Activated CD4-positive, alpha-beta T cell treated with anti-CD3 and anti-CD28 coated beads, Interleukin-2, amount 50 U/mL, for 16 hours (primary cell): ENCODE measurements at regions not wholly inside any gene's neighbourhood (a gene's known extent, or its start where the extent isn't known, plus 50 kb on each side); places are given as distances from the start of the nearest gene placed in this dataset.

ENCODE experiments used
- DNase-seq: peaks from one replicate; pipeline ENCODE4 v3.0.0-alpha.2; 2020

GRCh38 chr11:88448131-88448670 is 110.7 kb upstream of the CTSC start:
- DNase-seq, result no peak

- DNase-seq, result no peak
These were observed 109.7 kb upstream of the CTSC start for GRCh38 chr11:88447281-88447680.

GRCh38 chr11:88439356-88439755 is 101.8 kb upstream of the CTSC start:
- DNase-seq, result no peak

GRCh38 chr11:88438721-88439120 is 101.2 kb upstream of the CTSC start:
- no peak for DNase-seq

GRCh38 chr11:88435415-88435814 is 97.9 kb upstream of the CTSC start:
- DNase-seq, result peak; percentile 28

- no peak for DNase-seq
These were observed 96.9 kb upstream of the CTSC start for GRCh38 chr11:88434333-88434976.

GRCh38 chr11:88433536-88434230 is 96.1 kb upstream of the CTSC start:
- no peak for DNase-seq

- DNase-seq, result no peak
These were observed 94.3 kb upstream of the CTSC start for GRCh38 chr11:88431675-88432341.

- no peak for DNase-seq
These were observed 91.4 kb upstream of the CTSC start for GRCh38 chr11:88428959-88429358.

- DNase-seq, result no peak
These were observed 90.2 kb upstream of the CTSC start for GRCh38 chr11:88427719-88428118.

- DNase-seq, result no peak
These were observed 87.3 kb upstream of the CTSC start for GRCh38 chr11:88424881-88425280.

GRCh38 chr11:88421530-88421929 is 84.0 kb upstream of the CTSC start:
- peak; percentile 88 for DNase-seq

GRCh38 chr11:88420165-88420791 is 82.7 kb upstream of the CTSC start:
- DNase-seq, result no peak

GRCh38 chr11:88418508-88418907 is 81.0 kb upstream of the CTSC start:
- no peak for DNase-seq

- DNase-seq, result no peak
These were observed 78.0 kb upstream of the CTSC start for GRCh38 chr11:88415495-88415894.

GRCh38 chr11:88414981-88415413 is 77.5 kb upstream of the CTSC start:
- DNase-seq, result peak; percentile 72

GRCh38 chr11:88414385-88414861 is 76.9 kb upstream of the CTSC start:
- peak; percentile 36 for DNase-seq

GRCh38 chr11:88411265-88411664 is 73.7 kb upstream of the CTSC start:
- no peak for DNase-seq

GRCh38 chr11:88410656-88411055 is 73.1 kb upstream of the CTSC start:
- no peak for DNase-seq

GRCh38 chr11:88410056-88410455 is 72.5 kb upstream of the CTSC start:
- DNase-seq, result no peak

GRCh38 chr11:88406876-88407275 is 69.3 kb upstream of the CTSC start:
- no peak for DNase-seq

- no peak for DNase-seq
These were observed 68.3 kb upstream of the CTSC start for GRCh38 chr11:88405853-88406252.
